ENCODE measurements at regions not wholly inside any gene's neighbourhood (a gene's known extent, or its start where the extent isn't known, plus 50 kb on each side); places are given as distances from the start of the nearest gene placed in this dataset.

DNA sequence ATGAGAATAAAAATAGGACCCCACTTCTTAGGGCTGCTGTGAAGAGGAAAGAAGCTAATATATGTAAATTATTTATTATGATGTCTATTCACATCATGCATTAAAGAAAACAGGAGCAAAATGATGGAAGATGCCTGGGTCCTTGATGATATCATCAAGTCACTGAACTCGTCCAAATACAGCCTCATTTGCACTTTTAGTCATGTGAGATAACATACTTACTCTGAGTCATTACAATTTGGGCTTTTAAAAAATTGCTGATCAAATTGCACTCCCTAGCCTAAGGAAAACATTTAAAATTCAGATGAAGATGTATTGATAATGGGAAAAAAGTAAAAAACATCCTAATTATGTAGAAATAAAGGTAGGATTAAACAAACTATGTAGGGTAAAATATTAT is 302.7 kb upstream of the CCL2 start:
- no peak for TF ChIP-seq EP300 (IDR thresholded peaks at IDR 0.05; ENCODE audit: borderline replicate concordance)
- no peak for TF ChIP-seq YY1 (IDR thresholded peaks at IDR 0.05; ENCODE audit: low read depth)
- no peak for TF ChIP-seq TEAD4 (IDR thresholded peaks at IDR 0.05)
- TF ChIP-seq TAF1 (IDR thresholded peaks at IDR 0.05; ENCODE audit: low read depth): no peak
- no peak for TF ChIP-seq RAD21 (IDR thresholded peaks at IDR 0.05; ENCODE audit: low read depth)
- TF ChIP-seq, protein P1, sequence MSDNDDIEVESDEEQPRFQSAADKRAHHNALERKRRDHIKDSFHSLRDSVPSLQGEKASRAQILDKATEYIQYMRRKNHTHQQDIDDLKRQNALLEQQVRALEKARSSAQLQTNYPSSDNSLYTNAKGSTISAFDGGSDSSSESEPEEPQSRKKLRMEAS (IDR thresholded peaks at IDR 0.05): no peak
- TF ChIP-seq CREB1 (IDR thresholded peaks at IDR 0.05; ENCODE audit: low read depth): no peak
- no peak for TF ChIP-seq EGR1 (IDR thresholded peaks at IDR 0.05)
- no peak for TF ChIP-seq CEBPB (IDR thresholded peaks at IDR 0.05)
- TF ChIP-seq, protein P2, sequence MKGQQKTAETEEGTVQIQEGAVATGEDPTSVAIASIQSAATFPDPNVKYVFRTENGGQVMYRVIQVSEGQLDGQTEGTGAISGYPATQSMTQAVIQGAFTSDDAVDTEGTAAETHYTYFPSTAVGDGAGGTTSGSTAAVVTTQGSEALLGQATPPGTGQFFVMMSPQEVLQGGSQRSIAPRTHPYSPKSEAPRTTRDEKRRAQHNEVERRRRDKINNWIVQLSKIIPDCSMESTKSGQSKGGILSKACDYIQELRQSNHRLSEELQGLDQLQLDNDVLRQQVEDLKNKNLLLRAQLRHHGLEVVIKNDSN (IDR thresholded peaks at IDR 0.05): no peak
- TF ChIP-seq TCF12 (IDR thresholded peaks at IDR 0.05; ENCODE audit: low read depth): no peak
- TF ChIP-seq FOXM1 (IDR thresholded peaks at IDR 0.05; ENCODE audit: borderline replicate concordance, low read depth): no peak
- TF ChIP-seq, protein P3, sequence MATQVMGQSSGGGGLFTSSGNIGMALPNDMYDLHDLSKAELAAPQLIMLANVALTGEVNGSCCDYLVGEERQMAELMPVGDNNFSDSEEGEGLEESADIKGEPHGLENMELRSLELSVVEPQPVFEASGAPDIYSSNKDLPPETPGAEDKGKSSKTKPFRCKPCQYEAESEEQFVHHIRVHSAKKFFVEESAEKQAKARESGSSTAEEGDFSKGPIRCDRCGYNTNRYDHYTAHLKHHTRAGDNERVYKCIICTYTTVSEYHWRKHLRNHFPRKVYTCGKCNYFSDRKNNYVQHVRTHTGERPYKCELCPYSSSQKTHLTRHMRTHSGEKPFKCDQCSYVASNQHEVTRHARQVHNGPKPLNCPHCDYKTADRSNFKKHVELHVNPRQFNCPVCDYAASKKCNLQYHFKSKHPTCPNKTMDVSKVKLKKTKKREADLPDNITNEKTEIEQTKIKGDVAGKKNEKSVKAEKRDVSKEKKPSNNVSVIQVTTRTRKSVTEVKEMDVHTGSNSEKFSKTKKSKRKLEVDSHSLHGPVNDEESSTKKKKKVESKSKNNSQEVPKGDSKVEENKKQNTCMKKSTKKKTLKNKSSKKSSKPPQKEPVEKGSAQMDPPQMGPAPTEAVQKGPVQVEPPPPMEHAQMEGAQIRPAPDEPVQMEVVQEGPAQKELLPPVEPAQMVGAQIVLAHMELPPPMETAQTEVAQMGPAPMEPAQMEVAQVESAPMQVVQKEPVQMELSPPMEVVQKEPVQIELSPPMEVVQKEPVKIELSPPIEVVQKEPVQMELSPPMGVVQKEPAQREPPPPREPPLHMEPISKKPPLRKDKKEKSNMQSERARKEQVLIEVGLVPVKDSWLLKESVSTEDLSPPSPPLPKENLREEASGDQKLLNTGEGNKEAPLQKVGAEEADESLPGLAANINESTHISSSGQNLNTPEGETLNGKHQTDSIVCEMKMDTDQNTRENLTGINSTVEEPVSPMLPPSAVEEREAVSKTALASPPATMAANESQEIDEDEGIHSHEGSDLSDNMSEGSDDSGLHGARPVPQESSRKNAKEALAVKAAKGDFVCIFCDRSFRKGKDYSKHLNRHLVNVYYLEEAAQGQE (IDR thresholded peaks at IDR 0.05; ENCODE audit: low read depth): no peak
- no peak for TF ChIP-seq NFIC (IDR thresholded peaks at IDR 0.05)

All from Ishikawa (cell line).